ENCODE measurements at regions not wholly inside any gene's neighbourhood (a gene's known extent, or its start where the extent isn't known, plus 50 kb on each side); places are given as distances from the start of the nearest gene placed in this dataset.

DNA sequence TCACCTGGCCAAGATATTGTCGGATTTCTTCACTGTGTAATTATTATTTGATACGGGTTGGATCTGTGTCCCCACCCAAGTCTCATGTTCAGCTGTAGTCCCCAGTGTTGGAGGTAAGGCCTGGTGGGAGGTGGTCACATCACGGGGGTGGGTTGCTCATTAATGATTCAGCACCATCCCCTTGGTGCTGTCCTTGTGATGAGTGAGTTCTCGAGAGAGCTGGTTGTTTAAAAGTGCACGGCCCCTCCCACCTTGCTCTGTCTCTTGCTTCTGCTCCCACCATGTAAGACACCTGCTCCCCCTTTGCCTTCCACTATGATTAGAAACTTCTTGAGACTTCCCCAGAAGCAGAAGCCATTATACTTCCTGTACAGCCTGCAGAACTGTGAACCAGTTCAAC, 173.9 kb upstream of the PMEPA1 start:
- intact Hi-C loops (cut with DNase I), result loop anchor here in 1 of 2 donors (5.0 kb wide), 1 partner anchor 51 kb away; no protein-coding TSS in a partner anchor
- Histone ChIP-seq H3K36me3 (ENCODE audit: insufficient read depth in 1 of 2, low read depth in 1 of 2) (no peaks in the 10 kb centered on the region), H3K4me3 (no peak overlapping the region), H3K27ac (no peak overlapping the region), H3K4me1 (no peaks in the 10 kb centered on the region), H3K27me3 (ENCODE audit: insufficient read depth in 3 of 3, low read length in 2 of 3) (peaks cover 0 to 4% (median 2%) of the 10 kb centered on the region in 3 donors), H3K9me3 (peaks cover 3% of the 10 kb centered on the region)
- TF ChIP-seq, protein P1, sequence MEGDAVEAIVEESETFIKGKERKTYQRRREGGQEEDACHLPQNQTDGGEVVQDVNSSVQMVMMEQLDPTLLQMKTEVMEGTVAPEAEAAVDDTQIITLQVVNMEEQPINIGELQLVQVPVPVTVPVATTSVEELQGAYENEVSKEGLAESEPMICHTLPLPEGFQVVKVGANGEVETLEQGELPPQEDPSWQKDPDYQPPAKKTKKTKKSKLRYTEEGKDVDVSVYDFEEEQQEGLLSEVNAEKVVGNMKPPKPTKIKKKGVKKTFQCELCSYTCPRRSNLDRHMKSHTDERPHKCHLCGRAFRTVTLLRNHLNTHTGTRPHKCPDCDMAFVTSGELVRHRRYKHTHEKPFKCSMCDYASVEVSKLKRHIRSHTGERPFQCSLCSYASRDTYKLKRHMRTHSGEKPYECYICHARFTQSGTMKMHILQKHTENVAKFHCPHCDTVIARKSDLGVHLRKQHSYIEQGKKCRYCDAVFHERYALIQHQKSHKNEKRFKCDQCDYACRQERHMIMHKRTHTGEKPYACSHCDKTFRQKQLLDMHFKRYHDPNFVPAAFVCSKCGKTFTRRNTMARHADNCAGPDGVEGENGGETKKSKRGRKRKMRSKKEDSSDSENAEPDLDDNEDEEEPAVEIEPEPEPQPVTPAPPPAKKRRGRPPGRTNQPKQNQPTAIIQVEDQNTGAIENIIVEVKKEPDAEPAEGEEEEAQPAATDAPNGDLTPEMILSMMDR (IDR thresholded peaks at IDR 0.05), result no peak
- 92 to 93% (median 92%) methylated on average over 5 of the region's 5 CpGs for WGBS, 3 donors
- no peak for ATAC-seq
- DNase-seq, result no peak

DNA sequence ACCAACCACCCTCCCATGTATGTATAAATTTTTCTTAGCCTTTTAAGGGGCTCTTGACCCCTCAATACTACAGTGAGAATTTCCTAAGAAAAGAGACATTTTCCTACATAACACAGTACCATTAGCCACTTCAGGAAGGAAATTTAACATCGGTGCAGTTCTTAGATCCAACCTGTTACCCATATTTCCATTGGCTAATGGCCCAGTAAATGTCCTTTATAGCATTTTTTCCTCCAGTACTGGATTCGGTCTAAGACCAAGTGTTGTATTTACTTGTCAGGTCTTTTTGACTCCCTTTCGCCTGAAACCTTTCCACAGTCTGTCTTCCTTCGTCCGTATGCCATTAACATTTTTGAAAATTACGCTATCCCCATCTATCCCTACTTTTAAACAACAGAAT, 173.4 kb upstream of the PMEPA1 start:
- WGBS, 3 donors, result 91 to 92% (median 91%) methylated on average over 6 of the region's 6 CpGs
- H3K27ac ChIP-seq, result no peak overlapping the region
- no peak overlapping the region for H3K4me3 ChIP-seq
- no peak for ATAC-seq
- H3K9me3 ChIP-seq, result peaks cover 3% of the 10 kb centered on the region
- DNase-seq, result no peak
- H3K36me3 ChIP-seq (ENCODE audit: insufficient read depth in 1 of 2, low read depth in 1 of 2), result no peaks in the 10 kb centered on the region
- TF ChIP-seq, protein P1 (IDR thresholded peaks at IDR 0.05), result no peak
- intact Hi-C loops (cut with DNase I), result loop anchor here in 1 of 2 donors (5.0 kb wide), 1 partner anchor 51 kb away; no protein-coding TSS in a partner anchor
- no peaks in the 10 kb centered on the region for H3K4me1 ChIP-seq
- peaks cover 0 to 2% (median under 1%) of the 10 kb centered on the region in 3 donors for H3K27me3 ChIP-seq (ENCODE audit: insufficient read depth in 3 of 3, low read length in 2 of 3)

DNA sequence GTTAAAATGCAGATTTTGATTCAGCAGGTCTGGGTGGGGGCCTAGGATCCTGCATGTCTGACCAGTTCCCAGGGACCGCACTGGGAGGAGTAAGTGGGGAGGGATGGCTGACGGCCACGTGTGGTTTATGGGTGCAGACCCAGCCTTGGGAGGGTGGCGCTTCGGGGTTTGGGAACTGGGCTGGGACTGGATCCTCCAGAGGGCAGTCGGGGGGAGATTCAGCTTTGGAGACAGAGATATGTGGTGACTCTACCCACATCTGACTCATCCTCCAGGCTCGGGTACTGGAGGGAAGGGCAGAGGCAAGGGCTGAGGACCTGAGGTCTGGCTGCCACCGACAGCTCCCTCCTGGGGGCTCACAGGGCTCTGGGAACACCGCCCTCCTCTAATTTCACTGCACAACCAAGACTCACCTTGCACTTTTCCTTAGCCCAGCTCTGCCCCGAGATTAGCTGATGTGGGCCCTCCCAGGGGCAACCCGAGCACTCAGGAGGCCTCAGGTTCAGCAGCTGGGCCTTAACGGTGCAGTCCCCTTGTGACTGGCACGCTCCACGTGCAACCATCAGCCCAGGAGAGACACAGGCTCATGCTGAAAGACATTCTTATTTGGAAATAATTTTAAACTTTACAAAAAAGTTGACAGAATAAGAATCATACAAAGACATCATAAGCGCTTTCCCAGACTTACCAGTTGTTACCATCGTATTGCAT, 172.8 kb upstream of the PMEPA1 start:
- ATAC-seq, result no peak
- H3K9me3 ChIP-seq, result peaks cover 3% of the 10 kb centered on the region

DNA sequence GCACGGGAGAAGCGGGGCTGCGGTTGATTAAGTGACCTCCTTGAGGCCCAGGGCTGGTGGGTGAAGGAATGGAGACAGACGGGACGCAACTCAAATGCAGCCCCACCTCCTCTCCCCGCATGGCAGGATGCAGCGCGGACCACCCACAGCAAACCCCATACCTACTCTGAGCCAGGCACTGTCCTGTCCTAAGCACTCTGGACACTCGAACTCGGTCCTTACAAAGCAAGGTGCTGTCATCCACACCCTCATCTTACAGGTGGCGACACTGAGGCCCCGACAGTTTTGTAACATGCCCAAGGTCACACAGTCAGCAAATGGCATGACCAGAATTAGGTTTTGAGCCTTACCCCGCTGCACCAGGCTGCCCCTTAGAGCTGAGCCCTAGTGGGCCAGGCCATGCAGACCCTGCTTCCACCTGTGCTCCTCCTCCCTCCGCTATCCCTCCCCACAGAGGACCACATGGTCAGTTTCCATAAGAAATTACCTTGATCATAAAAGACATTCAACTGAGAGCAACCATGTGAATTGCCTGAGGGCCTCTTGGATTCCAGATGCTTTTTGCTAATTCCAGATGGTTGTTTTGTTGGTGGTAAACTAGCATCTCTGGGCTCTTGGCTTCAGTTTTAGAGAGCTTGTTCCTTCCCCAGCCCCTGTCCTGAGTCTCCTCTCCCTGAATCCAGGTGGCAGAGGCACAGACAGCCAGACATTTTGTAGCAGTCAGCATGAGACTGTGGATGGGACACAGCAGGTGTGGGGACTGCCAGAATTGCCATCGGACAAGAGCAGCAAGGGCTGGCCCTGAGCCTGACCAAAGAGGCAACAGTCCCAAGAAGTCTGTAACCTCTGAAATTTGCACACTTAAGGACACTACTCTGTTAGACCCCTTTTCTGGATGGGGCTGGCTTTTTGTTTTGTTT, 171.9 kb upstream of the PMEPA1 start:
- ATAC-seq (no peak), DNase-seq (no peak)
- WGBS, 3 donors, result 90 to 91% (median 90%) methylated on average over 15 of the region's 15 CpGs
- H3K9me3 ChIP-seq, result no peaks in the 10 kb centered on the region
- TF ChIP-seq, protein P1 (IDR thresholded peaks at IDR 0.05), result no peak
- H3K27ac ChIP-seq, result no peak overlapping the region
- no peak overlapping the region for H3K4me3 ChIP-seq
- no peaks in the 10 kb centered on the region for H3K4me1 ChIP-seq
- peaks cover 0 to 5% (median 0%) of the 10 kb centered on the region in 3 donors for H3K27me3 ChIP-seq (ENCODE audit: insufficient read depth in 3 of 3, low read length in 2 of 3)
- no peaks in the 10 kb centered on the region for H3K36me3 ChIP-seq (ENCODE audit: insufficient read depth in 1 of 2, low read depth in 1 of 2)
- intact Hi-C loops (cut with DNase I), result loop anchor here in 1 of 2 donors (5.0 kb wide), 1 partner anchor 49 kb away; no protein-coding TSS in a partner anchor

More for the DNA sequence above, 172.8 kb upstream of the PMEPA1 start:
- Histone ChIP-seq H3K27me3 (ENCODE audit: insufficient read depth in 3 of 3, low read length in 2 of 3) (peaks cover 0 to 2% (median 0%) of the 10 kb centered on the region in 3 donors), H3K4me1 (no peaks in the 10 kb centered on the region), H3K36me3 (ENCODE audit: insufficient read depth in 1 of 2, low read depth in 1 of 2) (no peaks in the 10 kb centered on the region), H3K4me3 (no peak overlapping the region), H3K27ac (no peak overlapping the region)
- 70 to 85% (median 72%) methylated on average over 16 of the region's 16 CpGs for WGBS, 3 donors
- DNase-seq, result no peak
- intact Hi-C loops (cut with DNase I), result loop anchor here in 1 of 2 donors (5.0 kb wide), 1 partner anchor 50 kb away; no protein-coding TSS in a partner anchor
- TF ChIP-seq, protein P1 (IDR thresholded peaks at IDR 0.05), result no peak

Data from psoas muscle (tissue), 7 donors.